Right lobe of liver (tissue), 4 donors: ENCODE measurements at regions not wholly inside any gene's neighbourhood (a gene's known extent, or its start where the extent isn't known, plus 50 kb on each side); places are given as distances from the start of the nearest gene placed in this dataset.

Experiments
- CTCF ChIP-seq, 4 donors: fragments of 200-600 bp in 3 of 4; fragments of 450-650 bp in 1 of 4; IDR thresholded peaks; one replicate each; pipeline versions ENCODE4 v1.5.1 to v1.8.0; 2016 to 2022; ENCODE audit warnings: antibody characterized with exemption in 4 of 4, mild to moderate bottlenecking in 2 of 4
- POLR2A ChIP-seq: fragments of 450-650 bp; IDR thresholded peaks from one replicate; pipeline ENCODE4 v1.6.1; 2017; ENCODE audit warnings: antibody characterized with exemption, mild to moderate bottlenecking
- donor health status: DM: no; HTN: no; CAD: no.
- donor health status: DM: no; HTN: no; CAD: no.
- donor health status: DM: no; HTN: yes; CAD: no.

- TF ChIP-seq CTCF (IDR thresholded peaks at IDR 0.05) (no peak), POLR2A (no peak)
Observed at GRCh38 chr4:57184378-57185029, 74.3 kb upstream of the IGFBP7 start.
